Subcutaneous abdominal adipose tissue (tissue), 5 donors: ENCODE measurements at regions not wholly inside any gene's neighbourhood (a gene's known extent, or its start where the extent isn't known, plus 50 kb on each side); places are given as distances from the start of the nearest gene placed in this dataset.

ENCODE experiments used
- H3K27ac ChIP-seq: one replicate; pipeline ENCODE4 v1.7.0; 2013; ENCODE audit warnings: low read depth, mild to moderate bottlenecking, inconsistent platforms, low read length, moderate library complexity
- H3K27me3 ChIP-seq, 5 donors: one replicate each; pipeline ENCODE4 v1.7.0; 2013; ENCODE audit warnings: low read length in 5 of 5, inconsistent platforms in 1 of 5; ENCODE audit not compliant: control insufficient read depth in 5 of 5, insufficient read depth in 4 of 5
- H3K36me3 ChIP-seq, 5 donors: one replicate each; pipeline ENCODE4 v1.7.0; 2013; ENCODE audit warnings: low read length in 5 of 5; ENCODE audit not compliant: control insufficient read depth in 5 of 5, insufficient read depth in 5 of 5
- H3K4me1 ChIP-seq, 5 donors: one replicate each; pipeline ENCODE4 v1.7.0; 2013; ENCODE audit warnings: low read length in 5 of 5, mild to moderate bottlenecking in 3 of 5, moderate library complexity in 1 of 5; ENCODE audit not compliant: control insufficient read depth in 5 of 5, insufficient read depth in 5 of 5
- H3K4me3 ChIP-seq, 5 donors: one replicate each; pipeline ENCODE4 v1.7.0; 2013; ENCODE audit warnings: low read length in 5 of 5, low read depth in 1 of 5
- H3K9ac ChIP-seq, 5 donors: one replicate each; pipeline ENCODE4 v1.7.0; 2013; ENCODE audit warnings: low read length in 5 of 5, mild to moderate bottlenecking in 4 of 5, moderate library complexity in 3 of 5
- H3K9me3 ChIP-seq, 5 donors: one replicate each; pipeline ENCODE4 v1.7.0; 2013; ENCODE audit warnings: low read length in 5 of 5; ENCODE audit not compliant: control insufficient read depth in 5 of 5
- donor health status: healthy.
- donor health status: healthy.
- donor health status: healthy.
- donor health status: healthy.
- donor health status: healthy.

GRCh38 chr18:66971960-66972359, 368.1 kb upstream of the CDH19 start:
- H3K27ac ChIP-seq = no peak overlapping the region
- no peaks in the 10 kb centered on the region for H3K36me3 ChIP-seq
- no peak overlapping the region for H3K4me3 ChIP-seq
- H3K9me3 ChIP-seq = no peaks in the 10 kb centered on the region
- no peaks in the 10 kb centered on the region for H3K27me3 ChIP-seq
- no peak overlapping the region for H3K9ac ChIP-seq
- no peaks in the 10 kb centered on the region for H3K4me1 ChIP-seq

- H3K9ac ChIP-seq = no peak overlapping the region
- no peaks in the 10 kb centered on the region for H3K4me1 ChIP-seq
- no peaks in the 10 kb centered on the region for H3K9me3 ChIP-seq
- H3K4me3 ChIP-seq = no peak overlapping the region
- no peaks in the 10 kb centered on the region for H3K36me3 ChIP-seq
- no peak overlapping the region for H3K27ac ChIP-seq
- no peaks in the 10 kb centered on the region for H3K27me3 ChIP-seq
Measured at GRCh38 chr18:66966171-66966570, 362.3 kb upstream of the CDH19 start.

- H3K9me3 ChIP-seq = no peaks in the 10 kb centered on the region
- H3K9ac ChIP-seq = no peak overlapping the region
- no peaks in the 10 kb centered on the region for H3K27me3 ChIP-seq
- H3K27ac ChIP-seq = no peak overlapping the region
- H3K4me3 ChIP-seq = no peak overlapping the region
- H3K36me3 ChIP-seq = no peaks in the 10 kb centered on the region
- no peaks in the 10 kb centered on the region for H3K4me1 ChIP-seq
Measured at GRCh38 chr18:66958309-66958708, 354.4 kb upstream of the CDH19 start.

GRCh38 chr18:66951750-66952149, 347.9 kb upstream of the CDH19 start:
- Histone ChIP-seq H3K36me3 (no peaks in the 10 kb centered on the region), H3K27ac (no peak overlapping the region), H3K4me3 (no peak overlapping the region), H3K9ac (no peak overlapping the region), H3K4me1 (no peaks in the 10 kb centered on the region), H3K27me3 (no peaks in the 10 kb centered on the region), H3K9me3 (peaks cover 0 to 4% (median 3%) of the 10 kb centered on the region in 5 donors)

GRCh38 chr18:66949419-66949818, 345.5 kb upstream of the CDH19 start:
- Histone ChIP-seq H3K36me3 (no peaks in the 10 kb centered on the region), H3K4me3 (no peak overlapping the region), H3K27ac (no peak overlapping the region), H3K4me1 (no peaks in the 10 kb centered on the region), H3K9me3 (peaks cover 0 to 4% (median 3%) of the 10 kb centered on the region in 5 donors), H3K9ac (no peak overlapping the region), H3K27me3 (no peaks in the 10 kb centered on the region)

- Histone ChIP-seq H3K27ac (no peak overlapping the region), H3K27me3 (no peaks in the 10 kb centered on the region), H3K4me1 (no peaks in the 10 kb centered on the region), H3K4me3 (no peak overlapping the region), H3K9me3 (peaks cover 0 to 4% (median 0%) of the 10 kb centered on the region in 5 donors), H3K9ac (no peak overlapping the region), H3K36me3 (no peaks in the 10 kb centered on the region)
Measured at GRCh38 chr18:66937546-66937945, 333.7 kb upstream of the CDH19 start.

- Histone ChIP-seq H3K27me3 (no peaks in the 10 kb centered on the region), H3K27ac (no peak overlapping the region), H3K4me3 (no peak overlapping the region), H3K9me3 (no peaks in the 10 kb centered on the region), H3K4me1 (no peaks in the 10 kb centered on the region), H3K9ac (no peak overlapping the region), H3K36me3 (no peaks in the 10 kb centered on the region)
Measured at GRCh38 chr18:66931010-66931409, 327.1 kb upstream of the CDH19 start.

GRCh38 chr18:66916834-66917233, 312.9 kb upstream of the CDH19 start:
- Histone ChIP-seq H3K36me3 (no peaks in the 10 kb centered on the region), H3K27me3 (no peaks in the 10 kb centered on the region), H3K9me3 (no peaks in the 10 kb centered on the region), H3K4me3 (no peak overlapping the region), H3K27ac (no peak overlapping the region), H3K9ac (no peak overlapping the region), H3K4me1 (no peaks in the 10 kb centered on the region)

- no peak overlapping the region for H3K4me3 ChIP-seq
- H3K9ac ChIP-seq = no peak overlapping the region
- no peak overlapping the region for H3K27ac ChIP-seq
- H3K36me3 ChIP-seq = no peaks in the 10 kb centered on the region
- H3K4me1 ChIP-seq = no peaks in the 10 kb centered on the region
- H3K9me3 ChIP-seq = no peaks in the 10 kb centered on the region
- no peaks in the 10 kb centered on the region for H3K27me3 ChIP-seq
Measured at GRCh38 chr18:66900837-66901236, 296.9 kb upstream of the CDH19 start.

- Histone ChIP-seq H3K4me1 (no peaks in the 10 kb centered on the region), H3K27ac (no peak overlapping the region), H3K27me3 (no peaks in the 10 kb centered on the region), H3K4me3 (no peak overlapping the region), H3K9ac (no peak overlapping the region), H3K36me3 (no peaks in the 10 kb centered on the region), H3K9me3 (no peaks in the 10 kb centered on the region)
Measured at GRCh38 chr18:66895631-66896030, 291.7 kb upstream of the CDH19 start.

GRCh38 chr18:66894851-66895250, 291.0 kb upstream of the CDH19 start:
- Histone ChIP-seq H3K4me3 (no peak overlapping the region), H3K9ac (no peak overlapping the region), H3K36me3 (no peaks in the 10 kb centered on the region), H3K4me1 (no peaks in the 10 kb centered on the region), H3K27ac (no peak overlapping the region), H3K9me3 (no peaks in the 10 kb centered on the region), H3K27me3 (no peaks in the 10 kb centered on the region)
